HG03342 (cell line): ENCODE measurements at regions not wholly inside any gene's neighbourhood (a gene's known extent, or its start where the extent isn't known, plus 50 kb on each side); places are given as distances from the start of the nearest gene placed in this dataset.
"Not testable (repeated sequence)": the region's sequence is repeated elsewhere in the genome, so short reads cannot be mapped to it uniquely, and the experiment has no call there.

Experiments
- ATAC-seq: cut with Tn5 transposase; IDR thresholded peaks from one replicate; pipeline ENCODE4 v1.9.1; 2021; ENCODE audit warnings: mild to moderate bottlenecking, moderate library complexity; ENCODE audit not compliant: unreplicated experiment

DNA sequence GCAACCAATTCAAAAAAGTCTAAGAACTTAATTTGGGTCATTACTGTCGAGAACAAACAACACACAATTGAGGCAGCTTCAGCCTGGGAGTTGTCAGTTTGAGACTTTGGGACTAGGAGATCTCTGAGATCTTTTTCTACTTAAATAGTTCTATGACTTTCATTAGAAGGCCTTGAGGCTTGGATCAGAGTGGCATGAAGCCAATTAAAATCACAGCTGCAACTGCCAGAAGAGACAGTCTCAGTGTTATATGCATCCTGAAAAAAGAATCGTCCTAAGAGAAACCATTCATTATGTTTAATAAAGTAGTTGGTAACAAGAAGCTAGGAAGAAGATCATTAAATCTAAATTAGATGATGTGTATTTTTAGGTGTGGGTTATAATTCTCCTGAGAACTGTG lies 170.8 kb upstream of the RASSF8 start:
- ATAC-seq: no peak

- ATAC-seq: no peak
Observed at GRCh38 chr12:25788707-25789442, 169.6 kb upstream of the RASSF8 start.

DNA sequence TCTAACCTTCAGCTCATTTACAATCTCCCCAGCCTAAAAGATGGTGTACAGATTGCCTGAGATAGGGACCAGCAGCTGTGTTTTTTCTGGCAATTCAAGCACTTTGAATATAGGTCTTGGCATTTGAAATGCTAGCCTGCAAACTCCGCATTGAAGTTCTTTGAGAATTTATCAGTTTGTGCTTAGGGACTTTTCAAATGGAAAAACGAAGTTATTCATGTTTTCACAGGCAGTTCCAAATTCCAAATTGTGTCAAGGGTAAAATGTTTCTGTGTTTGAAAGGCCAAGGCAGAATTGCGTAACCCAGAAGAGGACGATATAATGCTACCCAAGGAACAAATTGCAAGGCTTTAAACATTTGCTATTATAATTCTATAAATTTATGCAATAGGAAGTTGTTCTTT lies 168.9 kb upstream of the RASSF8 start:
- no peak for ATAC-seq

DNA sequence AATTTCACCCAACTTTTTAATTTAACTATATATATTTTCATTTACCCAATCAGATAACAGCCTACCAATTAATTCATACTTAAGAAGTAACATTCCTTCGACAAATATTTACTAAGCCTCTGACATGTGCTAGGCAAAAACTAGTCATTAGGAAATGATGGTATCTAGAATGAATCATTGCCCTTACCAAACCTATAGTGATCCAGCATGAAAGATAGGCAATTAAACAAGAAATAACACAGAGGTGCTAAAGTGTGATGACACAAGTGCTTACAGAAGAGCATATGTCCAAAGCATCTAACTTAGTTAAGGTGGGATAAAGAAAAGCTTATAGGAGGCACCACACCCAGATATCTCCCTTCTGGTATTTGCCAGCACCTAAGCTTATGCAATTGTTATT lies 166.5 kb upstream of the RASSF8 start:
- ATAC-seq: no peak

DNA sequence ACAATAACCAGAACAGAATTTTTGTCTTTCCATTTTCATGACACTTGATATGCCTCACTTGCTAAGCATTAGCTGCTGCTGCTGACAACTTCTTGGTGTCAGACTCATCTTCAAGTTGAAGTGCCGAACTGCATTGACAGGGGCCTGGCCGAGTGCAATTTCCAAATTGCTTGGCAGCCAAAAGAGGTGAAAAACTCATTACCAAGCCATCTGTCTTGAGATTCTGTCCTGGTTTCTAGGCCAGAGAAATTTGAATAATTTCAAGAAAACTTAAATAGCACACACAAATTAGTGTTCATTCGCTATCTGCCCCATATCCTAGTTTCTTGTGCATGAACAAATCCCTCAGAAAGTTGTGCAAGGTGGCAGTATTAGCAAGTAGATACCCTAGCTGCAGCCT lies 165.3 kb upstream of the RASSF8 start:
- no peak for ATAC-seq

- ATAC-seq: no peak
Observed at GRCh38 chr12:25794571-25794970, 163.9 kb upstream of the RASSF8 start.

- no peak for ATAC-seq
Observed at GRCh38 chr12:25796523-25797000, 161.9 kb upstream of the RASSF8 start.

GRCh38 chr12:25797386-25797785 lies 161.1 kb upstream of the RASSF8 start:
- no peak for ATAC-seq

DNA sequence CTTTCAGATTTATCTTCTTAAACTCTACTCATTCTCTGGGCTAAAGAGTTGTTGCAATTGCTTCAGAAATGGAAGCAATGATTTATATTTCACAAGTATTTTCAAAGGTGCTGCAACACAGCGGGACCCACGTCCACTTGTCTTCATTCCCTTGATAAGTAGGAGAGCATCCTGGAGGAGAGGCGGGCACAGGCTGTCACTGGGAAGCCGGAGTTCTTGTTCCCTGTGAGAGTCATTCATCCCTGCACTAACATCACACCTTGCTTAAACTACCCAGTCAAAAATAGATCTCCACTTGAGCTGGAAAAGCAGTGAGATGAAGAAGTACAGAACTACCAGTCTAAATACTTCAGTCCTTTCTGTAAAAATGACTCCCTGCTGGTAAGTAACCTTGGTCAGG lies 160.5 kb upstream of the RASSF8 start:
- ATAC-seq: no peak

DNA sequence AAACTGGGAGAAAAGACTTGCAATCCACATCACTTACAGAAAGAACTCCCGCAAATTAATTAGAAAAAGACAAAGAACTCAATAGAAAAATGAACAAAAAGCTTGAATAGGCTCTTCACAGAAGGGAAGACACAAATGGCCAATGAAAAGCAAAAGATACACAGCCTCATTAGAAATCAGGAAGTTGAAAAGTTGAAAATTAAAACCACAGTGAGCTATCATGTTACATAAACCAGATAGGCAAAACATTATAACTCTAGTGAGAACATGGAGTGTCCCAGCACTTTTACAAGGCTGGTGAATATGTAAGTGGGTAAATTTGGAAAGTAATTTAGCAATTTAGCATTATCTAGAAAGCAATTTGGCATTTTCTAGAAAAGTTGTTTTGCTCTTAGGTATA lies 158.4 kb upstream of the RASSF8 start:
- ATAC-seq: no peak

DNA sequence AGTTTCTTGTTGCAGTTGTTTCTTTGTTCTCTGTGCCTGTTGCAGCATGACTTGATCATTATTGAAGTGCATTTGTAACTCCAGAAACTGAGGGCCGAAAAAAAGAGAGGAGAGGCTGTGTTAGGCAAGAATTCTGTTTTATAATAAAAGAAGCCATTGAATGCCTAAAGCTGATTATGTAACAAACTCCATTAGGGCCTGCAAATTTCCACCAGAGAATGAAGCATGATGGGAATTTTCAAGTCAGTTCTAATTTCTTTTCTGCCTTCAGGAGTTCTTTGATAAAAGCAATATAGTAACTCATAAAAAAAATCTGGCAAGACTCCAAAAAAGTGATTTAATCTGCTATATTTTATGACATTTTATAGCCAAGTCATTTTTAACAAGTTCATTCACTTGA lies 156.7 kb upstream of the RASSF8 start:
- no peak for ATAC-seq

- no peak for ATAC-seq
Observed at GRCh38 chr12:25802143-25802542, 156.3 kb upstream of the RASSF8 start.

GRCh38 chr12:25803029-25803664 lies 155.3 kb upstream of the RASSF8 start:
- ATAC-seq: not testable (repeated sequence)

DNA sequence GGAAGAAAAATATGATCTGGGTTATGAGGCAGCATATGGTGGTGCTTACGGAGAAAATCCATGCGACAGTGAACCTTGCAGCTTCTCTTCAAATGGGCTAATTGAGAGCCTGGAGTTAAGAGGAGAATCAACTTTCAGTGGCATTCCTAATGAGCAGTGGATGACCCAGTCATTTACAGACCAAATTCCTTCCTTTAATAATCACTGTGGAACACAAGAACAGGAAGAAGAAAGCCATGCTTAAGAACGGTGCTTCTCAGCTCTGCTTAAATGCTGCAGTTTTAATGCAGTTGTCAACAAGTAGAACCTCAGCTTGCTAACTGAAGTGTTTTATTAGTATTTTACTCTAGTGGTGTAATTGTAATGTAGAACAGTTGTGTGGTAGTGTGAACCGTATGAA lies 154.2 kb upstream of the RASSF8 start:
- not testable (repeated sequence) for ATAC-seq

GRCh38 chr12:25806271-25806670 lies 152.2 kb upstream of the RASSF8 start:
- ATAC-seq: no peak

GRCh38 chr12:25808604-25809003 lies 149.9 kb upstream of the RASSF8 start:
- no peak for ATAC-seq

GRCh38 chr12:25810683-25811082 lies 147.8 kb upstream of the RASSF8 start:
- no peak for ATAC-seq

GRCh38 chr12:25811656-25812126 lies 146.8 kb upstream of the RASSF8 start:
- peak; percentile 52 for ATAC-seq

DNA sequence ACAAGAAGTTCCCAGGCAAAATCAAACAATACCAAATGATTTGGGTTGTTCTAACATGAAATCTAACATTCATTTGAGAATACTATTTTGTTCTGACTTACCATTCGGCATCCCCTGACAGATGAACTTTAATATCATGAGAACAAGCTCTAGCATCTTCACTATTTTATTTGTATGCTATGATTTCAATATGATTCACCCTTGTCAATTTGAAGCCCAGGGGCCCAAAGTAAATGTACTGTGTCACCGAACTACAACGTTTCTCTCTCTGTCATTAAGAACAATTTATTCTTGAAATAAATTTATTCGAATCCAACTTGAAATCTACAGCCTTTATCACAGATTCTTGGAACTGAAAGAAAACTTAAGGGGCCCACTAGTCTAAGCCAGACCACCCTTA lies 146.2 kb upstream of the RASSF8 start:
- no peak for ATAC-seq

DNA sequence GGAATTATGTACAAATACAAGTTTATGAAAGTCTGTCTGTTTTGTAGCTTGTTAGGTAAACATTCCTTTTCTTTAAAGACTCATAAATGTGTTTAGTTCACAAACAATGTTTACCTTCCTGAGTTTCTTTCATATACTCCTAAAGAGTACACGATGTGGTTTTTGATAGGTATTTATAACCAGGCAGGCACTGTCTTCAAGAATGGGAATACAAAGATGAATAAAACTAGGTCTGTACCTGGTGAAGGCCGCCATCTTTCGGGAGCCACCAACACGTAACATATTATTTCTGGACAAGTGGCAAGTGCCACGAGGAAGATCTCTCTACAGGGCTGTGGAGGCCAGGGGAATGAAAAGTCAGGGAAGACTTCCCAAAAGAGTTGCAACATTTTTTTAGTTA lies 144.6 kb upstream of the RASSF8 start:
- ATAC-seq: no peak

- ATAC-seq: no peak
Observed at GRCh38 chr12:25816637-25817036, 141.8 kb upstream of the RASSF8 start.

- ATAC-seq: no peak
Observed at GRCh38 chr12:25817166-25817565, 141.3 kb upstream of the RASSF8 start.
